Hematopoietic multipotent progenitor cell (in vitro differentiated cells): ENCODE measurements at regions not wholly inside any gene's neighbourhood (a gene's known extent, or its start where the extent isn't known, plus 50 kb on each side); places are given as distances from the start of the nearest gene placed in this dataset.
"Not testable (repeated sequence)": the region's sequence is repeated elsewhere in the genome, so short reads cannot be mapped to it uniquely, and the experiment has no call there.

Experiments
- DNase-seq, 3 donors: peaks; one replicate each; pipeline ENCODE4 v3.0.0-alpha.2; 2011 to 2015; ENCODE audit warnings: low read depth in 2 of 3, low spot score in 2 of 3

- DNase-seq = no peak
These were observed 50.4 kb downstream of the HAPSTR1 start for GRCh38 chr16:9141813-9142212.

- no peak for DNase-seq
These were observed 52.7 kb downstream of the HAPSTR1 start for GRCh38 chr16:9144106-9144505.

GRCh38 chr16:9148374-9149015 lies 57.1 kb downstream of the HAPSTR1 start:
- no peak for DNase-seq

- DNase-seq = no peak
These were observed 59.6 kb downstream of the HAPSTR1 start for GRCh38 chr16:9151074-9151473.

- no peak for DNase-seq
These were observed 60.2 kb downstream of the HAPSTR1 start for GRCh38 chr16:9151597-9151996.

GRCh38 chr16:9152649-9153501 lies 61.4 kb downstream of the HAPSTR1 start:
- DNase-seq = no peak

- no peak for DNase-seq
These were observed 62.0 kb downstream of the HAPSTR1 start for GRCh38 chr16:9153502-9153864.

- DNase-seq = no peak
These were observed 63.3 kb downstream of the HAPSTR1 start for GRCh38 chr16:9154567-9155410.

- DNase-seq = no peak
These were observed 64.4 kb downstream of the HAPSTR1 start for GRCh38 chr16:9155871-9156270.

- peak in 1 of 3 donors; percentile 60 for DNase-seq
These were observed 68.6 kb downstream of the HAPSTR1 start for GRCh38 chr16:9159839-9160550.

- DNase-seq = no peak
These were observed 69.1 kb downstream of the HAPSTR1 start for GRCh38 chr16:9160551-9160911.

GRCh38 chr16:9165681-9166080 lies 74.2 kb downstream of the HAPSTR1 start:
- no peak for DNase-seq

- not testable (repeated sequence) for DNase-seq
These were observed 75.0 kb downstream of the HAPSTR1 start for GRCh38 chr16:9166326-9166993.

- DNase-seq = no peak
These were observed 77.7 kb downstream of the HAPSTR1 start for GRCh38 chr16:9169094-9169493.

- DNase-seq = no peak
These were observed 79.0 kb downstream of the HAPSTR1 start for GRCh38 chr16:9170470-9170869.

- DNase-seq = no peak
These were observed 85.3 kb downstream of the HAPSTR1 start for GRCh38 chr16:9176547-9177418.

GRCh38 chr16:9177861-9178260 lies 86.4 kb downstream of the HAPSTR1 start:
- no peak for DNase-seq

GRCh38 chr16:9183682-9184353 lies 92.4 kb downstream of the HAPSTR1 start:
- no peak for DNase-seq

- DNase-seq = no peak
These were observed 92.9 kb downstream of the HAPSTR1 start for GRCh38 chr16:9184354-9184690.
